ENCODE measurements at regions not wholly inside any gene's neighbourhood (a gene's known extent, or its start where the extent isn't known, plus 50 kb on each side); places are given as distances from the start of the nearest gene placed in this dataset.

DNA sequence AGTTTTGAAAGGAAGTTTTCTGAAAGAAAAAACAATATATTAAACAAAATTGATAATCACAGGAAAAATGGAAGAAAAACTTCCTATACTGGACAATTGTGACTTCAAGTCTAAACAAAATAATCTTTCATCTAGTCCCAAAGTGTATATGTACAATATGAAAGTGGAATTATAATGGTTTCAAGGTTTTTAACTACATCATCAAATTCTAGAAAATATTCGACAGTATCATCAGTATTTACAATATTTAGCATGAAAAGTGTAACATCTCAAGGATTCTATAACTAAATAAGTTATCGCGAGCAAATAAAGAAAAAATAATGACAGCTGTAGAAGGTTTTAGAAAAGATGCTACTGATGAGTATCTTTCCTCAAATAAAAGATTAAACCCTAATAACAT is 310.9 kb upstream of the LRFN5 start:
- no peak for DNase-seq (ENCODE audit: extremely low read depth, insufficient read length)
- TF ChIP-seq, protein P1, sequence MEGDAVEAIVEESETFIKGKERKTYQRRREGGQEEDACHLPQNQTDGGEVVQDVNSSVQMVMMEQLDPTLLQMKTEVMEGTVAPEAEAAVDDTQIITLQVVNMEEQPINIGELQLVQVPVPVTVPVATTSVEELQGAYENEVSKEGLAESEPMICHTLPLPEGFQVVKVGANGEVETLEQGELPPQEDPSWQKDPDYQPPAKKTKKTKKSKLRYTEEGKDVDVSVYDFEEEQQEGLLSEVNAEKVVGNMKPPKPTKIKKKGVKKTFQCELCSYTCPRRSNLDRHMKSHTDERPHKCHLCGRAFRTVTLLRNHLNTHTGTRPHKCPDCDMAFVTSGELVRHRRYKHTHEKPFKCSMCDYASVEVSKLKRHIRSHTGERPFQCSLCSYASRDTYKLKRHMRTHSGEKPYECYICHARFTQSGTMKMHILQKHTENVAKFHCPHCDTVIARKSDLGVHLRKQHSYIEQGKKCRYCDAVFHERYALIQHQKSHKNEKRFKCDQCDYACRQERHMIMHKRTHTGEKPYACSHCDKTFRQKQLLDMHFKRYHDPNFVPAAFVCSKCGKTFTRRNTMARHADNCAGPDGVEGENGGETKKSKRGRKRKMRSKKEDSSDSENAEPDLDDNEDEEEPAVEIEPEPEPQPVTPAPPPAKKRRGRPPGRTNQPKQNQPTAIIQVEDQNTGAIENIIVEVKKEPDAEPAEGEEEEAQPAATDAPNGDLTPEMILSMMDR (IDR thresholded peaks at IDR 0.05; ENCODE audit: insufficient read depth, low read length, poor library complexity, severe bottlenecking) = no peak
- H3K4me3 ChIP-seq (replicated peaks; ENCODE audit: low read depth, low read length) = no peak overlapping the region
- no peaks in the 10 kb centered on the region for H3K36me3 ChIP-seq (ENCODE audit: control insufficient read depth, insufficient read depth, low read length)
- no peaks in the 10 kb centered on the region for H3K27me3 ChIP-seq (replicated peaks; ENCODE audit: control insufficient read depth, insufficient read depth, low read length)

DNA sequence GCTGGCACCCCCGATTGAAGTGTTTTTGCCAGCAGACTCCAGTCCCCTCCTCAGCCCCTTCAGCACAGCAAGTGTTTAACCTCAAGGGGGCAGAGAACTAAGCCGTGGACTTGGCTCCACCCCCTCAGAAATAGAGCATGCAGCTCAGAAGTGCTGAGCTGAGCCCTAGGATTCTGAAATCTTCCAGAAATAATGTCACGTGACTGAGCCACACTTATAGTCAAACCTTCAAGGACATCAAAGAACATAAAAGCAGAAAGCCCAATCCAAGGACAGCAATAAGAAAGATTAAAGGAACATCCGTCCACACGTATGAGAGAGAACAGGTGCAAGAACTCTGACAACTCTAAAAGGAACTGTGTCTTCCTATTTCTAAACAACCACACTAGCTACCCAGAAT is 317.7 kb upstream of the LRFN5 start:
- TF ChIP-seq, protein P1 (IDR thresholded peaks at IDR 0.05; ENCODE audit: insufficient read depth, low read length, poor library complexity, severe bottlenecking) = no peak
- Histone ChIP-seq H3K27me3 (replicated peaks; ENCODE audit: control insufficient read depth, insufficient read depth, low read length) (no peaks in the 10 kb centered on the region), H3K4me3 (replicated peaks; ENCODE audit: low read depth, low read length) (no peak overlapping the region), H3K36me3 (ENCODE audit: control insufficient read depth, insufficient read depth, low read length) (no peaks in the 10 kb centered on the region)
- DNase-seq (ENCODE audit: extremely low read depth, insufficient read length) = no peak

DNA sequence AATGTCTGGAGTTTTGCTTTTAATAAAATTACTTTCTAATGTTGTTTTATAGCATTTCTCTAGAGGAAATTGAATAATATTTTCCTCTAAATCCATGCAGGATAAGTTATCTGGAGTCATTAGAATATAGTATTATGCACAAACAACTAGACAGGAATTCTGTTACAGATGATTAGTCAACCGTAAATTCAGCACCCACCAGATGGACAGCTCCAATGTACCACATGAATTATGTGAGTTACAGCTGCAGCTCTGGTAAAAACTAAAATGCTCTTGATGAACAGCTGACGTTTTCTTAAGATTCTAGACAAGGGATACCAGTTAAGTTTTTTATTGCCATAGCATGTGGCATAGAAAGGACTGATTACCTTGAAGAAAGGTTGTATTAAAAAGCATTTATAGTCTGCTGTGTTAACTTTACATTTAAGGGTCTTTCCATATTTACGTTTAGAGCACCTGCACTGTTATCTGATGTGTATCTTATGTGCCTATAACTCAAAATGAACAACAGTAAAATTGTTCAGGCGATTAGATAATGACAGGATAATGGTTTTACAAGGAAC is 321.4 kb upstream of the LRFN5 start:
- Histone ChIP-seq H3K4me3 (replicated peaks; ENCODE audit: low read depth, low read length) (no peak overlapping the region), H3K27me3 (replicated peaks; ENCODE audit: control insufficient read depth, insufficient read depth, low read length) (no peaks in the 10 kb centered on the region), H3K36me3 (ENCODE audit: control insufficient read depth, insufficient read depth, low read length) (no peaks in the 10 kb centered on the region)
- TF ChIP-seq, protein P1 (IDR thresholded peaks at IDR 0.05; ENCODE audit: insufficient read depth, low read length, poor library complexity, severe bottlenecking) = no peak
- no peak for DNase-seq (ENCODE audit: extremely low read depth, insufficient read length)

DNA sequence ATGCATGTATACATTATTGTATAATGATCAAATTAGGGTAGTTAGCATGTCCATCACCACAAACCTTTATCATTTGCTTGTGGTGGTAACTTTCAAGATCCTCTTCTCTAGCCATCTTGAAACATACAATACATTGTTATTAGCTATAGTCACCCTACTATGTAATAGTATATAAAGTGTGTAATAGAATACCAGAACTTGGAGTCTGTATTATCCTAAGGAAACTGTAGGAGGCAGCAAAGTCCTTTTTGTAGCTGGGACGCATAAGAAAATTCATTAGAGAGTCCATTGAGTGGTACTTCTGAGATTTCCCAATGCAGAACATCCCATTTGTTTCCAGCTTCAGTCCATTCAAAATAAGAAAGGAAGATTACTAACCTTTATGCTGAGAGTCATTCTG is 325.9 kb upstream of the LRFN5 start:
- TF ChIP-seq, protein P1 (IDR thresholded peaks at IDR 0.05; ENCODE audit: insufficient read depth, low read length, poor library complexity, severe bottlenecking) = no peak
- no peak for DNase-seq (ENCODE audit: extremely low read depth, insufficient read length)
- Histone ChIP-seq H3K36me3 (ENCODE audit: control insufficient read depth, insufficient read depth, low read length) (no peaks in the 10 kb centered on the region), H3K27me3 (replicated peaks; ENCODE audit: control insufficient read depth, insufficient read depth, low read length) (no peaks in the 10 kb centered on the region), H3K4me3 (replicated peaks; ENCODE audit: low read depth, low read length) (no peak overlapping the region)

DNA sequence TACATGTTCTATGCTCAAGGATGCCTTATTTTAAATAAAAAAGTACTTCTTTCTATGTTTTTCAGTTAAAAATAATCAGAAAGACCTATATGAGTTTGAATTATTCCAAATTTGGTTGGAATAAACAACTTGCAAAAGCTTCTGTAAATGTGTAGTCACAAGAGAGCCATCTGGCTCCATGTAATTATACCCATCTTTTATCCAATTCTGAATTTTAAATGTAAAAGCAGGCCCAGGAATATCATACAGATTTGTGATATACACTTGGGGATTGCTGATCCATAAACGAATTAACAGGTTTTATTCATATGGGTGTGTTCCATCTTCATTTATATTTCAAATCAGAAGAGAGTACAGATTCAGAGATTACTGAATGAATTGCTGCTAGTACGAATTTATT is 329.2 kb upstream of the LRFN5 start:
- H3K27me3 ChIP-seq (replicated peaks; ENCODE audit: control insufficient read depth, insufficient read depth, low read length) = no peaks in the 10 kb centered on the region
- no peak overlapping the region for H3K4me3 ChIP-seq (replicated peaks; ENCODE audit: low read depth, low read length)
- TF ChIP-seq, protein P1 (IDR thresholded peaks at IDR 0.05; ENCODE audit: insufficient read depth, low read length, poor library complexity, severe bottlenecking) = no peak
- H3K36me3 ChIP-seq (ENCODE audit: control insufficient read depth, insufficient read depth, low read length) = no peaks in the 10 kb centered on the region
- DNase-seq (ENCODE audit: extremely low read depth, insufficient read length) = no peak

DNA sequence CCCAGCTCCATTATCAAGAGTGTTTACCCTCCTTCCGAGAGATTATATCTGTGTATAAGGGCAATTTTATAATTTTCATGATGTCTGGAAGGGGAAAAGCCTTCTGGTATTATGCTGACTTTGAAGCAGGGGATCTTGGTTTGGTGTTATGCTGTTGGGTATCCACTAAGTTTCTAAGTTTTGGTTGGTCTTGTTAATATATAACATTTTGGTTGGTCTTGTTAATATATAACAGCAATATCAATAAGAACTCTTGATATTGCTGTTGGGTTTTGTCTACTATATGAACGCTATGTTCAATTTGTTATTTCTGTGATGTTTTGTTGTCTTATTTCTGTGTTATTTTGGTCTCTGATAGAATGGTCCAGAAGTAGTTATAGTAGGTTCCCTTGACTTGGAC is 349.2 kb upstream of the LRFN5 start:
- no peak for DNase-seq (ENCODE audit: extremely low read depth, insufficient read length)
- TF ChIP-seq, protein P1 (IDR thresholded peaks at IDR 0.05; ENCODE audit: insufficient read depth, low read length, poor library complexity, severe bottlenecking) = no peak
- H3K4me3 ChIP-seq (replicated peaks; ENCODE audit: low read depth, low read length) = no peak overlapping the region
- no peaks in the 10 kb centered on the region for H3K36me3 ChIP-seq (ENCODE audit: control insufficient read depth, insufficient read depth, low read length)
- no peaks in the 10 kb centered on the region for H3K27me3 ChIP-seq (replicated peaks; ENCODE audit: control insufficient read depth, insufficient read depth, low read length)

Measured in GM06990 (cell line).